ENCODE measurements at regions not wholly inside any gene's neighbourhood (a gene's known extent, or its start where the extent isn't known, plus 50 kb on each side); places are given as distances from the start of the nearest gene placed in this dataset.

- TF ChIP-seq CTCF (IDR thresholded peaks at IDR 0.05; ENCODE audit: insufficient read depth, low read length, poor library complexity, severe bottlenecking) (peak; percentile 38), EZH2phosphoT487 (conservative IDR thresholded peaks at IDR 0.05; ENCODE audit: low read length) (no peak)
Measured at GRCh38 chr2:104447831-104448434, 406.0 kb upstream of the POU3F3 start.
